ENCODE measurements at regions not wholly inside any gene's neighbourhood (a gene's known extent, or its start where the extent isn't known, plus 50 kb on each side); places are given as distances from the start of the nearest gene placed in this dataset.
A peak's percentile ranks its signal among the peaks of the same experiment; 100 is the strongest.
"Not testable (repeated sequence)": the region's sequence is repeated elsewhere in the genome, so short reads cannot be mapped to it uniquely, and the experiment has no call there.

DNA sequence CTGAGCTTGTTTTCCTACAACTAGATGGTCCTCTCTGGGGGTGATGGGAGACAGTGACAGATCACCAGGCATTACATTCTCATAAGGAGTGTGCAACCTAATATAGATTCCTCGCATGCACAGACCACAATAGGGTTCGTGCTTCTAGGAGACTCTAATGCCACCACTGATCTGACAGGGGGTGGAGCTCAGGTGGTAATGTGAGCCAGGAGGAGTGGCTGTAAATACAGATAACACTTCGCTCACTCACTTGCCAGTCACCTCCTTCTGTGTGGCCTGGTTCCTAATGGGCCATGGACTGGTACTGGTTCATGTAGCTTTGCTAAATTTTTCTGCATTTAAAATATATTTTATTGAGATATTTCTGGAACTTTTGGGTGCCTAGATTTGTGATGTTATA, 202.3 kb upstream of the ZNF32 start:
- DNase-seq (ENCODE audit: low read depth): no peak

GRCh38 chr10:43849551-43849950, 200.9 kb upstream of the ZNF32 start:
- no peak for DNase-seq (ENCODE audit: low read depth)

- DNase-seq (ENCODE audit: low read depth): no peak
These were observed 198.3 kb upstream of the ZNF32 start for GRCh38 chr10:43846968-43847367.

DNA sequence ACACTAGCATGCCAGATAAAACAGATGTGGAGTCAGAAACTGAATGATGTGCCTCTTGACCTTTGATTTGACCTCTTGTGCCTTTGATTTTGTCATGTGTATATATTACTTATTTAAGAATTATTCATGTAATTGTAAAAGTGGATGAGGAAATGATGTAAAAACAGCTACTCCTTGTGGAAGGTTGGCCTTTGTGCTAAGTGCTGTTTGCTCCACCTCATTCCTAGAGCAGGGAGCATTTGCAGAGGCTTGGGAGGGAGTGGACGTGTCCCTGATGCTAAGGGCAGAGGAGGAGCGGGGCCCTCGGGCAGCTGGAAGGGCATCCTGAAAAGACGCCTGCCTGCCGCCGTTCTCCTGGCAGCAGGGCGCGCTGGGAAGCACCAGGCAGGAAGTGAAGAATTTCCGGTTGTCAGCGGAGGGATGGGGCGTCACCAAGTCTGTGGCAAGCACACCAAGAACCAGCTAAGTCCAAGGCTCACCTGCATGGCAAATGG, 197.6 kb upstream of the ZNF32 start:
- DNase-seq (ENCODE audit: low read depth): no peak

GRCh38 chr10:43845121-43845520, 196.4 kb upstream of the ZNF32 start:
- DNase-seq (ENCODE audit: low read depth): no peak

- DNase-seq (ENCODE audit: low read depth): no peak
These were observed 195.5 kb upstream of the ZNF32 start for GRCh38 chr10:43844221-43844620.

GRCh38 chr10:43843321-43844101, 194.8 kb upstream of the ZNF32 start:
- DNase-seq (ENCODE audit: low read depth): no peak

DNA sequence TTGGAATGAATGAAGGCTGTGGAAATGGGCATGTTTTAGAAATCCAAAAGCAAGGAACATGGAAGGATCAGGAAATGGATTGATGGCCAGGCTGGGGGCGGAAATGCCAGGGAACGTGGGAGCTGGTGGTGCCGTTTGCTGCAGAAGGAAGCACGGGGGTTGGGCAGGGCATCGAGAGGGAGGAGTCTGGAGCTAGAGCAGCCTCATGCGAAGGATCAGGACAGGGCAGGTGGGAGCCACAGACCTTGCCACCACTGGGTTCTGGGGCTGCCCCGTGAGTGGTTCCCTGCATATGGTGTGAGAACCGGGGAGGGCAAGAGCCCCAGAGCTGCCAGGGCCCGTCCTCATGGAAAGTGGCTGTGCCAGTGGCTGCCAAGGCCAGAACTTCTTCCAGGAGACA, 193.8 kb upstream of the ZNF32 start:
- DNase-seq (ENCODE audit: low read depth): no peak

DNA sequence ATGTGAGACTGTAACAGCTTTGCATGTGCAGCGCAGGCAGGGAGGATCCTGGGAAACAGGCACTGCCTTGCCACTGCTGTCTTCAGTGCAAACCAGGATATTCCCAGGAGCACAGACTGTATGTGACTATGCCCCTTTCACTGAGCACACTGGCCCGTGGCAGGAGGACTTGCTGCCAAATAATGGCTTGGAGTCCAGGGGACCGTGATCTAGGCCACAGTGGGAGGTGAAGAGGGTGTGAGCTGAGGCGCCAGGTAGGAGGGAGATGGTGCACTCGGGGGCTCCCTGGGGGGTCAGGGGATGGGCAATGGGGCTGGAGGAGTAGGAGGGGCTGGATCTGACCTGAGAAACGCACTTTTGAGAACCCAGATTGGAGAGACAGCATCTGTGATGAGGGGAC, 193.4 kb upstream of the ZNF32 start:
- DNase-seq (ENCODE audit: low read depth): no peak

DNA sequence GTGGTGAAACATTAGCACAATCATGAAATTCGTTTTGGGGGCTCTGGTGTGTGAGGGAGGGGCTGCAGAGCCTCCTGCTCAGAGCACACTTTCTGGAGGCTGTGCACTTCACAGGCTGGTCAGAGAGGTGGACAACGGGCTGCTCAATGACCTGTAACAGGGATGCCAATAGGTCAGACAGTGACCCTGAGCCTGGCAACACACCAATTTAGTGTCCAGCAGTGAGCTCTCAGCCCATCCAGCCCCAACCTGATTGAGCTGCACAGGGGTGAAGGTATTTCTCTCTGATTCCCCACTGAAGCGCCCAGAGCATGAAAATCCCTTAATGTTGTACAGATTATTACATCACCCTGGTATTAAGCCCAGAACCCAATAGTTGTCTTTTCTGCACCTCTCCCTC, 191.3 kb upstream of the ZNF32 start:
- DNase-seq (ENCODE audit: low read depth): no peak

GRCh38 chr10:43834751-43835150, 186.1 kb upstream of the ZNF32 start:
- DNase-seq (ENCODE audit: low read depth): not testable (repeated sequence)

DNA sequence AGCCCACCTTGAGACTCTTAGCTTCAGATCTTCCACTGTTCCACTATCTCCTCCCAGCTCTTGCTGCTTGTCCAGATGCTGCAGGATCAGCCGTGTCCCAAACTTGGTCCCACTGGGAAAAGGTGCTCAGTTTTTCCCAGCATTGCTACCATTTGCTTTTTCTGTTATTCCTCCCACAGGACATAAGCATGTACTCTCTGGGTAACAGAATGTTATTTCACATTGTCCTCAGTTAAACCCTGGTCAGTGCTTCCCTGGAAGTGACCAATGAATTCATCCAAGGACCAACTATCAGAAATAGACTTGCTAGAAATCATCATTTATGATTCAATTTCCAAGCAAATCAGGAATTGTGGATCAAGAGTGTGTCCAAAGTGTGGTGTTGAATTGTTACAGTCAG, 179.2 kb upstream of the ZNF32 start:
- DNase-seq (ENCODE audit: low read depth): no peak

DNA sequence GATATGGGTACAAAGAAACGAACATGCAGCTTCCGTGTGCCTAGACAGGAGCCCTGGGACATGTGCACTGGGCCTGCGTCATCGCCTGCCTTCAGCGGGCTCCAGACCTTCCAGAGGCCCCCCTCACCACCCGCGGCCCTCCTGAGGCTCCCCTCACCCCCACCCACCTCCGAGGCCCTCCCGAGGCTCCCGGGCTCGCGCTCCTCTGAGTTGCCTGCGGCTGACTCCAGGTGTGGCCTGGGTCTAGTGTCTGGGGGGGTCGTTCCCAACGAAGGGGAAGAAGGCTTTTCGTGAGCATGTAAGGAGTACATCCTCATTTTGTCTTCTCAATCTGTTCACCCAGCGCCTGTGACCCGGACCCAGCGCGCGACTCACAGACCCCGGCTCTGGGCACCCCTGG, 177.3 kb upstream of the ZNF32 start:
- DNase-seq (ENCODE audit: low read depth): no peak

DNA sequence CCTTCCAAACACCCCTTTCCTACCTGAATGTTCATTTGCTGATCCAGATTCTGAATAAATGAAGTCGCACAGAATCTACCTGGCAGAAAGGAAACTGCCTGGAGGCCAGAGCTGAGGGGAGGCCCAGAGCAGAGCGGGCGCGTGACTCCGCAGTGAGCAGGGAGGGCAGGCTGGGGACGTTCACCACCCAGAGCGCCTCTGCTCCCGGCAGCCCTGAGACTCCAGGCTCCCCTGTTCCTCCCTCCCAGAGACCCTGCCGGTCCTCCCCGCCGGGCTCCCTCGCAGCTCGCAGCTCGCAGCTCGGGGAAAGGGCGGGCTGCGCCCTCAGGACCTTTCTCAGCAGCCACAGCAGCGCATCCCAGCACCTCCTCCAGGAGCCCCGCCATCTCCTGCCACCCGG, 176.7 kb upstream of the ZNF32 start:
- no peak for DNase-seq (ENCODE audit: low read depth)

GRCh38 chr10:43824934-43825333, 176.3 kb upstream of the ZNF32 start:
- DNase-seq (ENCODE audit: low read depth): no peak

- no peak for DNase-seq (ENCODE audit: low read depth)
These were observed 174.2 kb upstream of the ZNF32 start for GRCh38 chr10:43822631-43823580.

DNA sequence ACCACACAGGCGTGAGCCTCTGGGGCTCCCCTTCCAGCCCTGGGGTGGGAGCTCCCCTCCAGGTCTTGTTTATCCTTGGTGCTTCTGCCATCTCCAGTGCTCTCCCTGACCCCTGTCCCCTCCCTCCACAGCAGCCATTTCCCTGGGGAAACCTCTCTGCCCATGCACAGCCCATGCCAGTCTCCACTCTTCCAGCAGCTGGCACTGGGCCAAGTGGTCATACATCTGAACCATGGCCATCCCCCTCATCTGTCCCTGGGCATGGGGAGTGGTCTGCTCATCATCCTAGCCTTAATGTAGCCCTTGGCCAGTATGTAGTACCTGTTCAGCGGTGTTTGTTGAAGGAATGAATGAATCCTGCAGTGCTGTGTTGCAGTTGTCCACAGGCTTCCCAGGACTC, 172.4 kb upstream of the ZNF32 start:
- no peak for DNase-seq (ENCODE audit: low read depth)

DNA sequence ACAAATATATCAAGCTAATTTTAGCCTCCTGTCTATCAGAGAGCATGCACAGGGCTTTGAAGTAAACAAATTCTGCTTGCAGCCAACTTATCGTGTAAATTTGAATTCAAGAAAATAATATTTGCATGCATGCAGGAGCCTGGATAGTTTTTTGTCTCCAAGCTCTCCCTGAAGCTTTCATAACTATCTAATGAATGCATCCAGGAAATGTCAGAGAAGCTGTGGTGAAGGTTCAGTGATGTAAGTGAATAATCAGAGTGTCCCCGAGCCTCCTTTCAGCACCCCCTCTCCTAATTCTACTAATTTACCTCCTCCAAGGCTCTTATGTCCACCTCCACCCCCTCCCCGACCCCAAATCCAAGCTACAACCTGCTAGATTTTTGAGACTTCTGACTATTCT, 172.0 kb upstream of the ZNF32 start:
- no peak for DNase-seq (ENCODE audit: low read depth)

DNA sequence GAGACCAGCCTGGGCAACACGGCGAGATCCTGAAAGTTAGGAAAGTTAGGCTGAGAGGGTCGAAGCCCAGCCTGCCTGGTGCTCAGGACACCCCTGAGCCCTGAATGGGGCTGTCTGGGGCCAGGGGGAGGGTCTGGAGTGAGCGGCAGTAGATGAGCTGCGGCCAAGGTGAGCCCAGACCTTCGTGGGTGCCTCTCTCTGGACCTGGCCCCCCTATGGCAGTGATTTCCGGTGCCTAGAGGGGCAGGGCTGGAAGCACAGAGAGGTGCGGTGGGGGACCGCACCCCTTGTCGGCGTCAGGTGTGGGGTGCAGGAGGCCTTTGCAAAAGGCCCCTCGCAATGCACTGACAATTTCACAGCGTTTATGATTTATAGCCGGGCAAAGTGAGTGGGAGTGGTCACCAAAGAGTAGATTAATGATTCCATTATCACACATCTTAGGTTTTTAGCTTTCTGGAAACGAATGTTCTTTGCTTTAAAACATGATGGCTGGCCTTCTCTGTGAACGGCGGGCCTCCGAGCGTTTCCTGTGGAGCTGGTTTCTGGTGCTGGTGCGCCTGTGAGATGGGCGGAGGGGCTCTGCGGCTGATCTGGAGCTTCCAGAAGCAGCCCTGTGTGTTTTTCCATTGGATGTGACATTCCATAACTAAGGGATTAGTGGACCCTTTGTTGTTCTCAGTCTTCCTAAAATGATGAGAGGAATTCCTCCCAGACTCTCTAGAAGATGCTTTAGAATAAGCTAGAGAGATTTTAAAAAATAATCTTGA, 171.0 kb upstream of the ZNF32 start:
- no peak for DNase-seq (ENCODE audit: low read depth)

DNA sequence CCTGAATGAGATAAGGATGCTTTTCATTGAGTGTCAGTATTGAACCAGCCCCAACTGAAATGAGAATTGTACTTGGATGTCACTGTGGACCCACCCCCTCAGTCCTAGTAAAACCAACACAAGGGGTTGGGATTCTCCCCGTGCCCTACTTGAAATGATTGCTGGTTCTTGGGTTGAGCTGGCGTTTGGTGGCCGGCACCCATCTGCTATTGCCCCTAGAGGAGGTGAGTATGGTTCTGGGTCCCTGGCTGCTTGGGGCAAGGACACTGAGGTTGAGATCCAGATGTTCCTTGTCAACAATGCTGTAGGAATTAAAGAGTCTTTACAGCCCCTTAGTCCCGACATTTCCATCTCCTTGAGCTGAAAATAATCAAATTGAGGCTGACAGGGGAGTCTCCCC, 170.0 kb upstream of the ZNF32 start:
- DNase-seq (ENCODE audit: low read depth): no peak

DNA sequence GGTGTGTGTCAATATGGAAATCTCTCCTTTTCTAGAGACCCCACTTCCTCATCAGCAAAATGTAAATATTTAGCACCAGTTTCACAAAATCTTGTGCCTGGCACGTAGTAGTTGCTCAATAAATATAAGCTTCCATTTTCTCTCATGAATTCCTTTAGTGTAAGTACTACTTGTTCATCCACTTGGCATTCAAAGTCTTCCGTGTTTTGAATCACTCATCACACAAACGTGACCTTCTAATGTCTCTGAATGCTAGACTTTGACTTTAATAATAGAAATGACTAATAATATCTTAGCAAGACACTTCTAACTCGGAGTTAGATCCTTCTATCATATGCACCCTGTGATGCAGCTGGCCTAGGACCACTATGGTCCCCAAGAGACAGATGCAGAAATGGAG, 168.7 kb upstream of the ZNF32 start:
- DNase-seq (ENCODE audit: low read depth): peak; percentile 23

Measured in HS-5 (cell line).